Skin epidermis (tissue), 12 donors: ENCODE measurements at regions not wholly inside any gene's neighbourhood (a gene's known extent, or its start where the extent isn't known, plus 50 kb on each side); places are given as distances from the start of the nearest gene placed in this dataset.
"Not testable (repeated sequence)": the region's sequence is repeated elsewhere in the genome, so short reads cannot be mapped to it uniquely, and the experiment has no call there.

Experiments
- H3K27ac ChIP-seq, 21 experiments: fragments of 200-600 bp; sonication (generic) in 11 of 21; one replicate each; pipeline ENCODE4 v1.5.0; 2020; ENCODE audit warnings: mild to moderate bottlenecking in 3 of 21, inconsistent platforms in 2 of 21, moderate library complexity in 2 of 21
- H3K4me3 ChIP-seq, 7 experiments: fragments of 200-600 bp; sonication (generic) in 2 of 7; one replicate each; pipeline ENCODE4 v1.5.0; 2020; ENCODE audit warnings: inconsistent platforms in 2 of 7, mild to moderate bottlenecking in 2 of 7, moderate library complexity in 1 of 7

DNA sequence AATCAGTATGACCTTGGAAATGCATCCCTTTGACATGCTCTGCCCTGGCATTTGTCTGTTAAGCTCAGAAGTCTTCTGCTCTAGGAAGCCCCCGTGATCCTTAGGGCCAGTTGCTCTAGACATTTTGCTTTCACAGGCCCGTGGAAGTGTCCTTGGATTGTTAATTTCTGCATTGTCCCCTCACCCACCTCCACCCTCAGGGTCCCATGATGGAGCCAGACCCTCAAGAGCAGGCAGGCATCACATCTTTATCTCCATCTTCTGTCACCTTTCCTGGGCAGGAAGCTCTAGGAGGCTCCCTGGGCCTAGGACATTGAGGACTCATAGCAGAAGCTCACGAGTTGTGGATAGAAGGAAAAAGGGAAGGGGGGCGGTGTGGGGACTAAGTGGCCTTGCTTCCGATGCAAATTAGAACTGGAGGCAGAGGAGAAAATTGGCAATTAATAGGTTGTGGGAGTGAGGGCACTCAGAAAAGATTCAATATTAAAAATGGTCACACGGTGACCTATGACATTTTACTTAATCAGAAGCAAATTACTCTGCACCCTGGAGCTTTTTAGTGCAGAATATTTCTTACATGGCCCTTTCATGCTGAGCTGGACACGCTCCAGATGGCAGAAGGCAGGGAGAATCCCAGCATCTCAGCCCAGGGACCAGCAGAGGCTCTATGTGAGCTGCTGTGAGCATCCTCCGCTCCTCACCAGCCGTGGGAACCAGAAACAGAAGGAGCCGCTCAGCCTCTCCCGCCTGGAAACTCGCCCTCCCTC is 185.0 kb downstream of the MATN1 start:
- no peak overlapping the region for H3K27ac ChIP-seq
- H3K4me3 ChIP-seq: no peak overlapping the region

DNA sequence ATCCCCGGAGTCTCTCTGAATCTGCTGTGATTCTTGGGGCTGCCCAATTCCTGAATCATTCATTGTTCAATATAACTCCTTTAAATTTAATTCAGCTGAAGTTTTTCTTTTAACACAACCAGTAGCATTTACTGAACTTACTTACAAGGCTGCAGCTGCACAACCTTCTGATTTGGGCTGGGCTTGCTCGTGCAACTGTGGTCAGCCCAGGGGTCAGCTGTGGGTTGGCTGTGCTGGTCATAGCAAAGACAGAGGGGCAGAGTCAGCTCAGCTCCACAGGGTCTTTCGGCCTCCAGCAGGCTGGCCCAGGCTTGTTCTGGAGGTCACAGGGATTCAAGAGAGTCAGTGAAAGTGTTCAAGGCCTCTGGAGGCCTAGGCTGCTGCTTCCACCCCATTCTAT is 186.1 kb downstream of the MATN1 start:
- Histone ChIP-seq H3K4me3 (no peak overlapping the region), H3K27ac (no peak overlapping the region)

DNA sequence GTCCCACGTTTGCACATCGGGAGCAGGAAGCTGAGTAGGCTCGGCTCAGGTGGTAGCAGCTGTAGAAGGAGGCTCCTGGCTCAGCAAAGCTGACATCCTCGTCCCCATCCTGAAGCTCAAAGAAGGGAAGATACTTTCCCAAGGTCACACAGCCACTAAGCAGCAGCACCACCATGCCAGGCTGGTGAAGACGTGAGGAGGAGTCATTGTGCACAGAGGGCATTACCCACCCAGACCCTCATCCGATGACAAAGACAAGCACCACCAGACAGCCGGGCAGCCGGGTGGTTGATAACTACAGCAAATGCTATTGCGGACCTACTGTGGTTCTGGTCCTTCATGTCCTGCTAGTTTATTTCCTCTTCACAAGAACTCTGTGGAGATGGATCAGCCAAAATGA is 186.9 kb downstream of the MATN1 start:
- H3K27ac ChIP-seq: no peak overlapping the region
- H3K4me3 ChIP-seq: no peak overlapping the region

DNA sequence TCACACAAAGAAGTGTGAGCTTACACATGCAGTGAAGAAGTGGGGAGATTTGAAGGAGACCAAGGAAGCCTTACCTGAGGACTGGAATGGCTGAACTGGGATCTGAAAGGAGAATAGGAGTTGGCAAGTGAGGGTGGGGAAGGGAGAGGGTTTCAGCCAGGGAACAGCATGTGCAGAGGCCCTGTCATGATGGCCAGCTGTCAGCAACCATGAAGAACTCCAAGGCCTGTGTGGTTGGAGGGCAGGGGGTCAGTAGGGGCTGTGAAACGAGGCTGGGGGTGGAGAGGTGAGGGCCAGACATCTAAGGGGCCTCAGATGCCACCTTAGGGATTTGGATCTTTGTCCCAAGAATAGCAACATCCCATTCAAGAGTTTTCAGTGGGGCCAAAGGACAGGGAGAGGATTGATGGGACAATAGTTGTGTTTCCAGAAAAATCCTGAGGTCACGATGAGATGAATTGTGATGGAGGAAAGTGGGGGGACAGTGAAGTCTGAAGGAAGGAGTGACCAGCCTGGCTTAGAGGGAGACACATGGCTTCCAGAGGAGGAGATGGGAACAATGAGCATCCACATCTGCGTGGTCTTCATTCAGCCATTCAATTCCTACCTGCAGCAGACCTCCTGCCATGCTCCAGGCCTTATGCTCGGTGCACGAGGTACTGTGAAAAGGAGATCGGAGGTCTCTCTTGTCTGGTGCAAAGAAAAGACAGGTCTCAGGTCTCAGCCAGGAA is 187.6 kb downstream of the MATN1 start:
- H3K4me3 ChIP-seq: no peak overlapping the region
- H3K27ac ChIP-seq: no peak overlapping the region

DNA sequence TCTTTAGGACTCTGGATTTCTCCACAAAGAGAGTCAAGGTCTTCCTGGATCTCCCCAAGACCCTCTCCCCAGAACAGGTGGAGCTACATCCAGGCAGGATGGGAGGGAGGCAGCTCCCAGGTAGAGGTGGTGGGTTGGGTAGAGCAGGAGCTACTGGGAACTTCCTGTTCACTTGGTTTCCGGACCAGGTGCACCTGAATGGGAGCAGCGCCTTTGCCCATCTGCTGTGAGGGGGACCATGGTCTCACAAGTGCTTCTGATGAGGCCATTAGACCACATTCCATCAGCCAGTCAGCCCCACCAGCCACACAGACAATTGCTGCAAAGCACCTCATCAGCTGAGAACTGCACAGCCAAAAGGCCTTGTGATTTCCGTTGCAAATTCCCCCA is 188.8 kb downstream of the MATN1 start:
- Histone ChIP-seq H3K4me3 (no peak overlapping the region), H3K27ac (no peak overlapping the region)

DNA sequence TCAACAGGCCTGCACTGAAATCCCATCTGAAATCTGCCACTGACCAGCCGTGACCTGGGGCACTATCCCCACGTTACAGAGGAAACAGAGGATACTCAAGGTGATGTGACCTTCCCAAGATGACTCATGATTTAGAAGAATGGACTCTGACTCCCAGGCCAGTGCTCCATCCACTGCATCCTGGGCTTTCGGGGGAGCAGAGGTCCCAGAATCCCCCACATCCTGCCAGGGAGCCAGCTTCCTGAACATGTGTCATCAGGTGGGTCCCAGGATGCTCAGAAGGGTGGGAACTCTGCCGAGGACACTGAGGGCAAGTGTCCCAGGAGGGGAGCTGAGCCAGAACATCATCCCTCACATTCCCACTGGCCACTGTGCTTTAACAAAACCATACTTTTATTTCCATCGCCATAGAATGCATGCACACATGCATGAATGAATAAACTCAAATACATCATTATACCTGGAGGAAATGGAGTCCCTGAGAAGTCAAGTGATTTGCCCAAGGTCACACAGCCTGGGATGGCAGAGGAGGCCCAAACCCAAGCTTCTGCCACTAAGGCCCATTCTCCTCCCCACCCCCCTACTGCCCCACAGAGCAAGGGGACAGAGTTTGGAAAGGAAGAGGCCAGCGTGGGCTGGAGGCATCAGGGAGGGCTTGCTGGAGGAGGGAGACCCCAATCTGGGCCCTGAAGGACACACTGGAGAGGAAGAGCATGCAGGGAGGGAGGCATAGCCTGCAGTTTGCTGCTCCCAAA is 189.4 kb downstream of the MATN1 start:
- Histone ChIP-seq H3K4me3 (no peak overlapping the region), H3K27ac (no peak overlapping the region)

DNA sequence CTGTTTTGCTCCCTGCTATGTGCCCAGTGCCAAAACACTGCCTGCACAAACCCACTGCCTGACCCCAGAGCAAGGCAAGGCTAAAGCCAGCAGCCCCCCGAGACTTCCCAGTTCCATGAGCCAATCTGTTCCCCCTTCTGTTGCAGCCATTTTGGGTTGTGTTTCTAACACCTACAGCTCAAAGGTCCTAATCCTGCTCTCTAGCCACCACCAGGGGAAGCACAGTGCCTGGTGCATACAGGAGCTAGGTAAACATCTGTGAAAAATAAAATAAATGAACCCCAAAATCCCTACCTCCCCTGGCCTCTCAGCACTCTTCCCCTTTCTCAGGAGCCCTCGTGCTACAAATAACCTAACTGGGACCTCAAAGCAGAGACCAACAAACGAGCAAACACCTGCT is 190.2 kb downstream of the MATN1 start:
- H3K4me3 ChIP-seq: no peak overlapping the region
- no peak overlapping the region for H3K27ac ChIP-seq

DNA sequence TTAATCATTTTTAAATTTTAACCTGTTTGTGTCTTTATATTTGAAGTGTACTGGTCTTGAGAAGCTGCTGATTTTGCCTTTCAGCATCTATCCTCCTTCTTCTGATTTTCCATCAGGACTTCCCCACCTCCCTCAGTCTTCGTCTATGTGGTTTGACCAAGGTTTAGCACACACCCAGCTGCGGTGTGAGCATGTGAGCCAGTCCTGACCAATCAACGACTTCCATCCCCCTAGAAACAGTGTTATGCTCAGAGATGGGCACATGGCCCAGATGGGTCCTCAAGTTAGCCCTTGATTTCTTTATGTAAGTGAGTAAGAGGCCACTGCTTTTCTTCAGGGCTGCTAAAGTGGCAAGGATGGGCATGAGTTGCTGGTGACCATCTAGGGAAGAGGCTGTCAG is 190.8 kb downstream of the MATN1 start:
- Histone ChIP-seq H3K4me3 (no peak overlapping the region), H3K27ac (no peak overlapping the region)

DNA sequence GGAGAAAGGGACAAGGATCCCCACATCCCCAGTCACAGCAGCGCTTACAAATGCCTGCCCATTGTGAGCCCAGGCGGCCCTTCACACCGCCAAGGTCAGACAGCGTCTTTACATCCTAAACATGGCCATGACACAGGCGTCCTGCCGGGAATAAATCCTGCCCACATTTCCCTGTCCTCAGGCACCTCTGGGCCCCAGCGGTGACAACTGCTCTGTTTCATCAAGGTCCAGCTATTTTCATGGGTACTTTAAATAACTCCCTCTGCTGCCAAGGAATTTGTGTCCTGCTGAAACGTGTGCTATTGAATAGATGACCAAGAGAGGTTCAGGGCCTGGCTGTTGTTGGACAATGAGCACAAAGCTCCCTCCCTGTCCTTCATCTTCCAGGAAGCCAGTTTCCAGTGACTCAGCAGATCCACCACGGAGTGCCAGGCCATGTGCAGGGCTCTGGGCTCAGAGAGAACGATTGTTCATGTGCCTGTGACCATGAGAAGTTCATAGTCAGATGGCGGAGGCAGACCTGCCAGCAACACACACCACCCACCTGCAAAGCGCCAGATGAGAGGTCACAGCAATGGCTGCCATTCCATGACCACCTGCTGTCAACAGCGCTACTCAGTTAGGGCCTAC is 195.8 kb downstream of the MATN1 start:
- H3K27ac ChIP-seq: peak overlapping the region in 2 of 21 experiments; percentile 55 to 85

DNA sequence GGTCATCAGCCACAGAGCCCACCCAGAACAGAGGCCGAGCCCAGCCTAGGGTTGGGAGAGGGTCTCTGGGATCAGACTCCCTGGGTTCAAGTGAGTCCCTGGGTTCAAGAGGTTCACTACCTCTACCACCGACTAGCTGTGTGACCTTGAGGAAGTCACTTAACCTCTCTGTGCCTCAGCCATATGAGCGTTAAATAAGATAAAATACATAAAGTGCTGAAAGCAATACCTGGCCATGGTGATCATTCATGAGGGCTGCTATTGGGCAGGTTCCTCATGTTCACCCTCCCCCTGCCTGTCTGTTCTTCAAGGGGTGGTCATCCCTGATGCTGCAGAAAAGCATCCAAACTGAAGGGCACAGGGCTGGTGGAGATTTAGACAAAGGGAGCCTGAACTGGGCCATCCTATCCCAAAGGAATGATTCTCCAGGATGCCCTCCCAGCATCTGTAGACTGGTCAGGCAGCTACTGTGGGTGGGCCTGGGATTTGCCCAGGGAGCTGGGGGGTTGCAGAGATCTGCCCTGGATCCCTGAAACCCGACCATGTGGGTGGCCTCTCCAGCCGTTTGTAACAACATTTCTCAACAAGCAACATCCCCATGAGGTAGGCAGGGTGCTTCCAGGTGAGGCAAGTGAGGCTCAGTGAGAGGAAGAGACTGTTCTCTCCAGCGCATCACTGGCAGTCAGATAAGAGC is 196.6 kb downstream of the MATN1 start:
- Histone ChIP-seq H3K4me3 (no peak overlapping the region), H3K27ac (peak overlapping the region in 3 of 21 experiments; percentile 11 to 85 (median 55))

More for the DNA sequence above, 195.8 kb downstream of the MATN1 start:
- no peak overlapping the region for H3K4me3 ChIP-seq

DNA sequence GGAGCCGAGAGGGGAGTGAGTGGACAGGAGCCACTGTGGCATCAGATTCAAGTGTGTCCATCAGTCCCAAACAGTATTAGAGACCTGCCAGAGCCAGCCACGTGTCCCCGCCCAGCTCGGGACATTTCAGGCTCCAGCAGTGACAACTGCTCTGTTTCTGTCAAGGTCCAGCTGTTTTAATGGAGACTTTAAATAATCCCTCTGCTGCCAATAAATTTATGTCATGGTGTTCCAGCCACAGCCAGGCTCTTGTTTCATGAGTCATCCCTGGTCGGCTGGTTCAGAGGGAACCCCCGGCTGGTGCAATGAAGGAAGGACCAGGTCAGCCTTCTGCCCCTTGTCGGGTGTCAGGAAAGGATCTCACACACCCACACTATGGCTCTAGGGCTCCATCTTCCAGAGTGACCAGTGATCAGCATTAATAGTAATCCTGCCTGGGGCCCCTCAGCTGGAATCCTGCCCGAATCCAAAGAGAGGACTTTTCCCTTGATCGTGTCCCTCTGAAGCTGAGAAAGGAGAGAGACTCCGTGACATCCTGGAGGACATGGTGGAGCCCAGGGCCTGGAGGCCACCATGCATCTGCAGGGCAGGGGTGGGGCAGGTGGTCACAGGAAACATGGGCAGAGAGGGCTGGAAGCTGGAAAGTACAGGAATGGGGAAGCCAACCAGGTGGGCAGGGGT is 197.3 kb downstream of the MATN1 start:
- H3K4me3 ChIP-seq: no peak overlapping the region

DNA sequence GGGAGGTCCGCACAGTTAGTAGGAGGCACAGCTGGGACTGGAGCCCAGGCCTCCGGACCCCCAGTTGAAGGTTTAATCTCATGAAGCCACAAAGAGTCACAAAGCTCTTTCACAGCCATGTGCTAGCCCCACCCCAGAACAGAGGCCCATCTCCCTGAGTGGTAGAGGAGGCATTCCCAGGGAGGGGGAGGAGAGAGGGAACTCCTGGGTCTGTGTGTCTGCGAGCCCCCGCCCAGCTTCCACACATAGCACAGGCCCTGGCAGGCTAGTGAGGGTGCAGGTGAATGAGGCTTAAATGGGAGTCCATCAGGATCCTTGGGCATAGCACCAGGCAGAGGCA is 197.8 kb downstream of the MATN1 start:
- Histone ChIP-seq H3K27ac (peak overlapping the region in 5 of 21 experiments; percentile 5 to 85 (median 48)), H3K4me3 (no peak overlapping the region)

More for the DNA sequence above, 197.3 kb downstream of the MATN1 start:
- H3K27ac ChIP-seq: peak overlapping the region in 4 of 21 experiments; percentile 11 to 85 (median 42)

DNA sequence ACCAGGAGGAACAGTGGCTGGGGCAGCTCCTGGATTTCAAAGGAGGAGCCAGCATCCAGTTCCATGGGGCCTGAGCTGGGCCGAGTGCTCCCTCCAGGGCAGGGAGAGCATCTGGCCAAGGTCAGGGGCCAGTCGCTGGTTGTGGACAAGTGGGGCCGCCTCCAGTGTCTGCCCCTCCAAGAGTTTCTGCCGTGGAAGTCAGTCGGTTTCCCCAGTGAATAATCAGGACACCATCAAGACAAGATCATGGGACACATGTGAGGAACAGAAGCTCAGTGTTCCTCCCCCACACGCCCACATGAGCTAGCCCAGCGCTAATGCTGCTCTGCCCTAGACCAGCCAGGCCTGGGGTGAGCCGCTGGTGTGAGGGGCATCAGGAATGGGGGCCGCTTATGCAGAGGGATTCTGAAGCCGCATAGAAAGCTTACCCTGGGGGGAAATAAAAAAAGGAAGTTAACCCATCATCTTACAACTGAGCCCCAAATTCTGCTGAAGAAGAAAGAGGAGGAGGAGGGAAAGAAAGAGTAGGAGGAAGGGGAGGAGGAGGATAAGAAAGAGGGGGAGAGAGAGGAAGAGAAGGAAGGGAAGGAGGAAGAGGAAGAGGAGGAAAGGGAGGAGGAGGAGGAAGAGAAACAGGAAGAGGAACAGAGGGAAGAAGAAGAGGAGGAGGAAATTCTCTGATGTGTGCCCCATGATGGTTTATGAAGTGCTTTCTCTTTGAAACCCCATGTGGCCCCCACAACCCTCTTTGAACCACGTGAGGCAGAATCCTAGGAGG is 198.4 kb downstream of the MATN1 start:
- Histone ChIP-seq H3K27ac (peak overlapping the region in 6 of 21 experiments; percentile 5 to 85 (median 44)), H3K4me3 (no peak overlapping the region)

DNA sequence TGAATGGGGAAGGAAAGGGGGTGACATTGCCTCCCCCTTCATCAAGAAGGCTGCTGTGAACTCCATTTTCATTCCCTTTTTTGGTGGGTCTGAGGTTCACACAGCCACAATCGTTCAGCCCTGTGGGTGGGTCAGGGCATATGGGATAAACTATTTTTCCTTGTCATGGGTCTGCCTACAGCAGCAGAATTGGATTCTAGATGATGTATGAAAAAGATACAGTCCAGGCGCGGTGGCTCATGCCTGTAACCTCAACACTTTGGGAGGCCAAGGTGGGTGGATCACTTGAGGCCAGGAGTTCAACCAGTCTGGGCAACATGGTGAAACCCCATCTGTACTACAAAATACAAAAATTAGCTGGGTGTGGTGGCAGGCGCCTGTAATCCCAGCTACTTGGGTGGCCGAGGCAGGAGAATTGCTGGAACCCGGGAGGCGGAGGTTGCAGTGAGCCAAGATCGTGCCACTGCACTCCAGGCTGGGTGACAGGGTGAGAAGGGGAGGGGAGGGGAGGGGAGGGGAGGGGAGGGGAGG is 199.3 kb downstream of the MATN1 start:
- H3K27ac ChIP-seq: peak overlapping the region in 2 of 21 experiments; percentile 47 to 79
- H3K4me3 ChIP-seq: not testable (repeated sequence)

DNA sequence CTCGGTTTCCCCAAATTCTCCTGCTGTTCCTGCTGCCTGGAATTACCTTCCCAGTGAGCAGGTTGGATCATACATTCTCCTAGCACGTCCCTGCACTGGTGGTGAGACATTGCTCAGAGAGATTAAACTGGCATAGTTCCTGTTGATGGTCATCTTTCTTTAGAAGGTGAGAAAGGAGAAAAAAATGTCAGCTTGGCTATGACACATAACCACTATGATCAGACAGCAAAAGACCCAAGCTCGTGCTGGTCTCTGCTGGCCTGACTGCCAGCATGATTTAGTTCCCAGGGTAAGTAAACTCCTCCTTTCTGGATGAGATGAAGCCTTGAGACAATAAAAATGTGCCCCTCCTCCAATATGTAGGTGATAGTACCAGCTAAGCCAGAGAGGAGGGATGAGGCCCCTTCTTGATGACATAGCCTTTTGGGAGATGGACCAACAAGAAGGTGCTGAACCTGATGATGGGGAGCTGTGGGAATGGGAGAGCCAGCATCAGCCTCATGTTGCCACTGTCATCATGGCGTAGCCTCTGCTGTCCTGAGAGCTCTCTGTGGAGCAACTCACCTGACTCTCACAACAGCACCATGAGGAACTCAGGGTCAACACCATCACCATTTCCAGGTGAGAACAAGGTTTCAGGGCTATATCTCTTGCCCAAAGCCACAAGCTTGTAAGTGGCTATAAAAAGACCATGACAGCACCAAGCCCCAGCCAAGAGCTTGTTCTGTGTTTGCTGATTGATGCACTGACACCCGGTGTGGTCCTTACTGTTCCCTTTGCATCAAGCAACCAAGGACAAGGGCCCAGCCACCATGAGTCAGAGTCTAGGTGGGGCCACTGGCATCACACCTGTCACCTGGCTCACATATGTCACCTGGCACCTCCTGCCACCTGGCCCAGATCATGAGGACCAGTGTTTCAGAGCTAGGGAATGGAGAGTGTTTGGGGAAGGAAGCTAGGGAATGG is 200.0 kb downstream of the MATN1 start:
- no peak overlapping the region for H3K4me3 ChIP-seq
- peak overlapping the region in 5 of 21 experiments; percentile 14 to 79 (median 47) for H3K27ac ChIP-seq

DNA sequence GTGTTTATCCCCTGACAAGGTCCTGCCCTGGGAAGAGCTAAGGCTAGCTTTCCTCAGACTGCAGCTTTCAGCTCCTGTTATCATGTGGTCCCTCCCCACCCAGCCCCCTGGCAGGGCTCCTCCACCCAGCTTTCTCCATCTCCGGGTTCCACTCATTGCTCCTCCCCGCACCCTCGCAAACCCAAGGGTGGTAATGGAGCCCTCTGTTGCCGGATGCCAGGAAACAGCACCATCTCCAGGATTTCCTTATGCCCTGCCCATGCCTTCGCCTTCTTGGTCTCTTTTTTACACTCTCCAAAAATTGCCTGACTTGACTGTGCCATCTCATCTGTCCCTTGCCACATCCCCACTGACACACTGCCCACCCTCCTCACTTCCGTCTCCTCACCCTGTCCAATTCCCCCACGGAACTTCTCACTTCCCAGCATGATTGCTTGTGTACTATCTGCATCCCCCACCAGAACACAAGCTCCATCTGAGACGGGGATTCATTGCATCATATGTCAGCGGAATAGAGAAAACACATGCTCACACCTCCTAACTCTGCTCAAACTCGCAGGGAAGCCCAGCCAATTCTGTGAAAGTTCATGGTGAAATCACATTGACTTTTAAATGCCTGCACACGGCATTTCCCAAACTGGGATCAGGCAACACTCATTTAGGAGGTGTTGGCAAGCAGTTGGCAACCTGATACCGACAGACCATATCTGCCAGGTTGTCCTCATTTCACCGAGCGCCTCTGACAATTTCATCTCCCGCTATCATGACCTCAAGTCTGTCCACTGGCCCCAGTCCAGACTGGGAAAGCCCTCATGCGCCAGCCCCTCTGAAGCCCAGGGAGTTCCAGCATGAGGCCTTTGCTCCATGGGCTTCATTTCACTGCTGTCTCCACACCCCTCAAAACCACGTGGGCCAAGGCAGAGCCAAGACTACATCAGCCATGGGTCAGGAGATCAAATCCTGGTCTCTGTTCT is 201.1 kb downstream of the MATN1 start:
- H3K27ac ChIP-seq: peak overlapping the region in 6 of 21 experiments; percentile 18 to 83 (median 58)
- no peak overlapping the region for H3K4me3 ChIP-seq
